ENCODE measurements at regions not wholly inside any gene's neighbourhood (a gene's known extent, or its start where the extent isn't known, plus 50 kb on each side); places are given as distances from the start of the nearest gene placed in this dataset.

DNA sequence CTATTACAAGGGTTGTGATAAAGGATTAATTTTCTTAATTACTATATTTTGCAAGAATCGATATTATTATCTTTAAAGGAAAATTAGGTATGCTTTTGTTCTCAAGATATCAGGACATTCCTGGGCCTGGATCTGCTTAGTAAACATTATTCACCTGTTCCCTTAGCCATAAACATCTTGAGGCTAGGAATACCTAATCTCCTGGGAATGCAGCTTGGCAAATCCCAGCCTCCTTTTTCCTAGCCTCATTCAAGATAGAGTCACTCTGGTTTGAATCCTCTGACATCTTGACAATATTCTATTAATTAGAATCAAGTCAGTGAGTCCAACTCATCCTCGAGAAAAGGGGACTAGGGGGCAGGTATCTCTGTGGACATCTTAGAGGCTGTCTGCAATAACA lies 327.1 kb downstream of the STIM2 start:
- DNase-seq = no peak

DNA sequence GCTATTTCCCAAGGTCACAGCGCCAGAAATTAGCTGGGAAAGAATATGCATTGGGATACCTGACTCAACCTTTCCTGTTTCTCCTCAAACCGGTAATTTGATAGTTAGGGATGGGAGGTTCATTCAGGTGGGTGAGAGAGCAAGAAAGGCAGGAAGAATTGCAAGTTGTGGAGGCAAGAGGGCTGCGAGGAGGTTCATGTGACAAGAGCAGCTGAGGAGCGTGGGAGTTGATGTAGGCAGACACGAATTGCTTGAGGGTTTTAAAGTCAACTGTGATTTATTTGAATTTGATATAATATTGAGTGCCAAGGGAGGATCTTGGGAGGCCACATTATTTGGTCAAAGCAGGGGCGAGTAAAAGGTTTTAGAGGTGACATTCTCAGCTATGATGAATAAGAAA lies 329.0 kb downstream of the STIM2 start:
- DNase-seq = no peak

DNA sequence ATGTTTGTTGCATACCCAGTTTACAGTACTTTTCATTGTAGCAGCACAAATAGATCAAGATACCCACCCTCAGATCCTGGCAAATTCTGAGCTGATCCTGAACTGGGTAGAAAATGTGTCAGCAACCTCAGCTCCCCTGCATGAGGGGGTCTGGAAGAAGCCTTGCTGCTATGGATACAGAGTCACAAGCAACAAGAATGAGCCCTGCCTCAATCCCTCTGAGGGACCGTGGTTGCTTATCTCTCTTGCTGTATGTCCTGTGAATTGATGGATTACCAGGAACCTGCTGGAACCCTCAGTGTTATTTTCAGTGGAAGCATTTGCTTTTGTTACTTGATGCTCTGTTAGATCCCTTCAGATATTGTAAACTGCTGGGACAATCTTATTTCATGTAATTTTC lies 331.0 kb downstream of the STIM2 start:
- no peak for DNase-seq

DNA sequence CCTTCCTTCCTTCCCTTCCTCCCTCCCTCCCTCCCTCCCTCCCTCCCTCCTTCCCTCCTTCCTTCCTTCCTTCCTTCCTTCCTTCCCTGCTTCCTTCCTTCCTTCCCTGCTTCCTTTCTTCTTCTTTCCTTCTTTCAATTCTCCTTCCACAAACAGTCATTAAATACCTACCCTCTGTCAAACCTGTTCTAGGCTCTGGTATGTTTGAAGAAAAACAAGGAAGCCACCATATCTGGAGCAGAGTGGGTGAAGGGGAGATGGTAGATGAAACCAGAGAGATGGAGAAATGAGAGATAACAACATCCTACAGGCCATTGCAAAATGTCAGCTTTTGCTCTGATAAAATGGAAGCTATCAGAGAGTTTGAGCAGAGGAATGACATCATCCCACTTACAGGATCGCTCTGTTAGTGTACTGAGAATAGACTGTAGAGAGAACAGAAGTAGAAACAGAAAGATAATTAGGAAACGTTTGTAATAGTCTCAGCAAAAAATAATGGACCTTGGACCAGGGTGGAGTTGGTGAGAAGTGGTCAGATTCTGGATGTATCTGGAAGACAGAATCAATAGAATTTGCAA lies 334.0 kb downstream of the STIM2 start:
- no peak for DNase-seq

DNA sequence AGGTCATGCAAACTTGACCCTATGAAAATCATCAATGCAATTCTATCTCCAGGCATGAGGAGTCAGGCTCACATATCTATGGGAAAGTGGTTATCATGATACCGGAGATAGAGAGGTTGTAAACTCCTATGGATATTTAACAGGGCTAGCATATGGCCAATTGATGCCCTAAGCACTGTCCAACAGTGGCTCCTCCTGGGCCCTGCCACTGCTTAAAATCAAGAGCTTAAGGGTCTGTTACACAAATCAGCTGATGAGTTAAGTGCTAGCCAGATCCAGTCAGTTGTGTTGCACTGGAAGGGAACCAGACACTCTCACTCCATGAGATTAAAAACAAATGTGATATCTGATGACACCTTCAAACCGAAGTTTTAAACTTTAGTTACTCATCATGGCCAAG lies 337.6 kb downstream of the STIM2 start:
- no peak for DNase-seq

DNA sequence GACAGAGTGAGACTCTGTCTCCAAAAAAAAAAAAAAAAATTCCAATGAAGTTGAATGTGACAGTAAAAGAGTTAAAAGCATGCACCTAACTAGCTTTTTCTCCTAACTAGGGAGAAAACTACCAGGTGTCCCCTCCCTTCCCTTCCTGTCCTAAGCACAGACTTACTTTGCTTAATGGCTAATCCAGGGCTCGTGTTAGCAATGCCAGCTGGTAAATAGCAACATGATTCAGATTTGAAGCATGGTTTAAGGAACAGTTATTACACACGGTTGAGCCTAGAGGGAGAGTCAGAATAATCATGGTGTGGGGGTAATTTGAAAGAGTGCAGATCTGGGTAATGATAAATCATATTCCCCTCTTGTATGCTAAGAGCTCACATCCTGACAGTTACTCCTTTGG lies 338.3 kb downstream of the STIM2 start:
- DNase-seq = no peak

DNA sequence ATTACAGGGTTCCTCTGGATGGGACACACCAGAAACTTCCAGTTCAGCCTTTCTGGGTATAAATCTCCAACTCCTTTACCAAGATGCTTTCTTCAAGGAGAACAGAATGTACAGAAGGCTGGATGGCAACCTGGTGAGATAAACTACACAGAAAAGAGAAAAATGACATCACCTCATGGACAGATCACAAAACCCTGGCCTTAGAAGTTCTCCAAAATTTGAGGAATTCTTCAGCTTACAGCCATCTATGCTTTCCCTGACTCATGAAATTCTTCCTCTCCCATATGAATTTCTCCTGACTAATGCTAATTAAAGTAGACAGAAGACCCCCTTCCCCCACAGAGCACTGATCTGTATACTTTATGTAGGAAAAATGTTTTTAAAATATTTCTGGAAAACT lies 345.4 kb downstream of the STIM2 start:
- DNase-seq = no peak

DNA sequence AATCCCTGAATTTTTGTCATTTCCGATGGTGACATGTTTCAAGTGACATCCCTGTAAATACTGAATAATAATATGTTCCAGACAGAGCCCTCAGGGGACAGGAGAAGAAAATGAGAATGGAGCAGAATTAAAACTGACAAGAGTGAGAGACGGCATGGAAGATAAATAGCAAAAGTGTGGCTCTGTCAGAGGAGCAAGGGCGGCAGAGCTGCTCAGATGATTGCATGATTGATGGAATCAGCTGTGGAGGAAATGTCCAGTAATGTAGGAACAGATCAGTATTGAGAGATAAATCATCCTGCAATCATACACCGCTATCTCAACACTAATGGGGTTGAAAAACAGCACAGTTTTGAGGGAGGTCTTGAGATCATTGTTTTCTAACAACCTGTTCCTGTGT lies 350.3 kb downstream of the STIM2 start:
- no peak for DNase-seq

DNA sequence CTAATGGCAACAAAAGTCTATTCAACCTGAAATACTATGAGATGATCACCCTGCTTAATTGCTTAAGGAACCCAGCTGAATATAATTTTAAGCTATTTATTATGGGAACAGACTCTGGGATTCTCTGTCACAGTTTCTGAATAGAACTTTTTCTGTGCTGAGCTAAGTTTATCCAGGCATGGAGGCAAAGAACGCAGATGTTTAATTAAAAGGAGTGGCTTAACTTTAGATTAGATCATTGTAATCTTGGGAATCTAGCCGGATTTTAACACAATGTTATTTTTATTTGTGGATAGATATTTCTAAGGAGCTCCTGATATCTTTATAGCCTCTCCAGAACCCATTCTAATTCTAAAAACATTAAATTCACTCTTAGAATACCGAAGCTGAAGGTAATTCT lies 353.4 kb downstream of the STIM2 start:
- no peak for DNase-seq

DNA sequence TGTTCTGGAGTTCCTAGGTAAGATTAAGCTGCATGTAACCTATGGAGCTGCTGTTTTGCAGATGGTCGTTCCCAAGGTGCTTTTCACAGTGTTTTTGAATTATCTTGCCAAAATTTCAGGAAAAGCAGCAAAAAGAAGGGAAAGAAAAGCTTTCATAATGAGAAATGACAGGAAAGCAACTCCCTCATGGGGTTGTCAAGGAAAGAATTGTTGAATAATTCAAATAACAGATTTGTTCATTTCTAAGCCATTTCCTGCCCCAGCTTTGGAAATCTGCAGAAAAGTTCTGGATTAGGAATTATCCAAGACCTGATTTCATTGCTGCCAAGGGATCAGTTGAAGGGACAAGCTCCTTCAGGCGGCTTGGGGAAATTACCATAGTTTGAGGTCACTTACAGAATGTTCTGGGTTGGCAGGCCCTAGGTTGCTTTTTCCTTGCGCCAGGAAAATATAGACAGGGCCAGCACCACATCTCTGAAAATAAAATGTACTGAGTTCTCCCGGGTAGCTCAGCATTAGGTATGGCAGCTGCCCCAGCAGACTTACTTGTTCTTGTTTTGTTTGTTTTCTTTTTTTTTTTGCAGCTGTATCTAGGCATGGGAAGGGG lies 354.7 kb downstream of the STIM2 start:
- DNase-seq = no peak

DNA sequence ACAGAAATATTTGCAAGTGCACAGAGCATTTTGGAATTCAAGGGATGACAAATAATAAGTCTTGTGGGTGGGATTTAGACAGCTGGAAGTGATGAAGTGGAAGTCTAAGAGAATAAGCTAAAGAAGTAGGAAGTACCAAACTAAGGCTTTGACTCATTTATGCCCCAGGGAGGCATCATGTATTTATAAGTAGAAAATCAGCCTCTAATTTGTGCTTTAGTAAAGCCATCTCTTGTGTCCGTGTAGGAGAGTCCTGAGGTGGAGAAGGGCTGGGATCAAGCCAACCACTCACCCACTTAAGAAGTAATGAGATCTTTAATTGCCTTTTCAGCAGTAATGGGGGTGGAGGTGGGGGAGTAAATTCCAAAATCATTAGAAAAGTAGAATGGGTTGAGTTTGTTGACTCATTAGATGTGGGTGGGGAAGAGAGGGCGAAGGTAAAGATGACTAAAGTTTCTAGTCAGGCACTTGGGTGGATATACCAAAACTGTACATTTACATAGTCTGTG lies 356.7 kb downstream of the STIM2 start:
- no peak for DNase-seq

DNA sequence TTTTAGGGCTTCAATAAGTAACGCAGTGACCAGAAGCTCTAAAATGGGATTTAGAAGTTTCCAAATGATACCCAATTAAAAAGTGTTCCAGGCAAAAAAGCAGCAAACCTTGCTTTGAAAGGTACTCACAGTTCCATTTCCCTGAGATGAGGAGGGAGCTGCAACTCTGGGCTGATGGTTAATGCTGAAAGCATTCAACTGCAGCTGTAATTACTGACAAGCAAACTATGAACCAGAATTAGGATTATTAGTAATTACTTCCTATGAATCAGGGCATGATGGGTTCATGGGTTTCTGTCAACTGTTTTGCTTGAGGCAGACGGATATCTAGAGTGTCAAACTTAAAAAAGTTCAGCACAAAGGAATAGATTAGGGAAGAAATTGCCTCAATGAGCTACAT lies 357.4 kb downstream of the STIM2 start:
- no peak for DNase-seq

DNA sequence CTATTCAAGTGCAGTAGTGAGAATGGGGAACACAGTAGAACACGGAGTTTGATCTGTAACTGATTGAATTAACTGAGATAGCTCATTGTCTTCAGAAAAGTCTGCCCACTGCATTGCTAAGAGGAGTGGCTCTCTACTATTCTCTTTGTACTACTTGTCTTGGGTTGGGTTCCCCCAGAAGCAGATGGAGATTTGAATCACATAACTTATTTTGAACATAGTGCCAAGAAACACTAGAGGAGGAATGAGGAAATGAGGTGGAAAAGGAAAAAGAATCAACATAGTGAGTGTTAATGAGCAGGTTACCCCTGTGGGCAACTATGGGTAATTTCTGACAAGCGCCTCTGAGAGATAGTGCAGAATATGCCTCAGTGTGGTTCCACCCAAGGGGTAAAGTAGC lies 362.7 kb downstream of the STIM2 start:
- no peak for DNase-seq

DNA sequence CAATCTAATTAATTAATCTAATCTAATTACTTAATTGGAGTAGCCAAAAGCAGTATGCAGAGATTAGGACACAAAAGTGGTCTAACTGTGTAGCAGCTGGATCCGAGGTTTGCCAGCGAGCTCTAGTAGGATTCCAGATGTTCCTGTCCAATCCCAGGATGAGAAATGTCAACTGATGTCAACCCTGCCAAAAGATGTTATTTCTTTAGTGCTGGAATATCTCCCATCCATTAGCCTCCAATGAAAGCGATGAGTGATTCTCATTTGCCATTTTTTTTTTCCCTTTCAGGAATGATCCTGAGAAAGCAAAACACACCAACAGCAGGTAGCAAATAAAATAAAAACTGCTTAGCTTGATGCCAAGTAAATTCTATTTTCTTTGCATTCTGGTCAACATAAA lies 372.9 kb downstream of the STIM2 start:
- no peak for DNase-seq

DNA sequence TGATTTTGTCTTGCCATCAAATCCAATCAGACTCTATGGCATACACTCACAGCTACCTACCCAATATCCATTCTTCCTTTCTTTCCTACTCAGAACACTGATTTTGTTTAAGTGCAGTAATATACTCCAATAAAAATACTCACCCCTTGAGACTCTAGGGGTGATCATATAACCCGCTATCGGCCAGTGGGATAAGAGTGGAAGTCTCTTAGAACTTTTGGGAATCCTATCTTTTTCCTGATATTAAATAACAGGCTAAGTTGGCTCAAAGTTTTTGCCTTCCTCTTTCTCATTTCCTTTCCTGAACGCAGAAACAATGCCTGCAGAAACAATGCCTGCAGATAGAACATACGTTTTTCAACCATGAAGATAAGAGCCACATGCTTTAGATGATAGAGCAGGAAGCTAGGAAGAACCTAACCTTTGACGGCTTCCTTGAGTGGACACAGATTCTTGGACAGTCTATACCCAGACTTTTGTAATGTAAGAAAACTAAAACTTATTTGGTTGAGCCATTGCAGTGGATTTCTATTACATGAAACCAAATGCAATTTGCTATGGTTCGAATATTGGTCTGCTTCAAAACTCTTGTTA lies 373.8 kb downstream of the STIM2 start:
- DNase-seq = no peak

DNA sequence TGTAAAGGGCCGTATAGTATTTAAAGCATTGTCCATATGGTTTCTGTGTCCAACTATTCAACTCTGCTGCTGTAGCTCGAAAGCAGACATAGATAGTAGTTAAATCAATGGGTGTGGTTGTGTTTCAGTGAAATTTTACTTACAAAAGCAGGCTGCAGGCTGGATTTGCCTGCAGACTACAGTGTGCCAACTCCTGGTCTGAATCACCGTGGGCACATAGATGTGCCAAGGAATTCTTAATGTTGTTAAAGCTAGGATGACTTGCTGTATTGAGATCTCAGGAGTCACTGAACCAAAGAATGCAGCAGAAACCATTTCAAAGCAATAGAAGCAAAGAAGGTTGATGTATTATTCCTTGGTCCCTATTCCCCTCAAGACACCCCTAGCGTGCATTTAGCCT lies 379.0 kb downstream of the STIM2 start:
- DNase-seq = no peak

DNA sequence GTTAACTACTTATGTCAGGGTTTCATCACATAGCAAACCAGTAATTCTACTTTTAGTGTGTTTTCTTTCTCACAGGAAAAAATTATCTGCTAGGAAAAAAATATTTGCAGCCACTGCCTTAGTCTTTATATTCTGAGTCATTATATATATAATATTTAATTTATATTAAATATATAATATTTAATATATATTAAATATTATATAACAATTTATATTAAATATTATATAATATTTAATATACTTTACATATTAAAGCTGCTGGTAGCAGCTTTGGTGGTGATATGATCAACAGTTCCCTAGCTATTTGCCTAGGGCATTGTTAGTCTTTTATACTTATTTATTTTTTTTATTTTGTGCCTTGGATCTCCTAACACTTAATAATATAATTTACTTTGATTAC lies 381.6 kb downstream of the STIM2 start:
- DNase-seq = no peak

DNA sequence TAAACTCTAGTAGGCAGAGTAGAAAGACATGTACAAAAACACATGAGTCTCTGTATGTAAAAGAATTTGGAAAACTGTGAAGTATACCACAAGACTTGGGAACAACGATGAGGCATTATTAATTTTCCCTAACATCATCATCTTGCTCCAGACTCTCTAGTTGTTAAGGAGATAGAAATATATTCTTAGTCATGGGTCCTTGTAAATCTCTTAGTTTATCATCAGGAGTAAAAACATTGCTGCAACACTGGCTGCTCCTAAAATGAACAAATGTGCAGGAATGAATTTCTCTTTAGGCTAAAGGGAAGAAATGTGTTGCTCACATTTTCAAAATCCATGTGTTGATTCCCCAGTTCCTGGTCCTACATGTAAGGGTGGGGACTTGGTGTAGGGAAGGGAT lies 384.6 kb downstream of the STIM2 start:
- no peak for DNase-seq

DNA sequence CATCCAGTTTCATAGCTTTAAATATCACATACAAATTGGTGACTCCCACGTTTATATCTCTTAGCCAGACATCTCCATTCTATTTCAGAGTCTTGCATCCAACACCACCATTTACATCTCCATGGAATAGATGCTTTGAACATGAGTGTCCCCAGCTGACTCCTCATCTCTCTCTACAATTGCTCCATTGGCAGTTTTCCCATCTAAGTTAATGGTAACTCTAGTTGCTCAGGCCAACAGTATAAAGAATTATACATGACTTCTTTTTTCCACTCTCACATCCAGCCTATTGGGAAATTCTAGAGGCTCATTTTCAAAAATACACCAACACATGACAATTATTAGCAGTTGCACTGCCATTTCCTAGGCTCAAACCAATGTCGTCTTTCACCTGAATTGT lies 388.2 kb downstream of the STIM2 start:
- no peak for DNase-seq

DNA sequence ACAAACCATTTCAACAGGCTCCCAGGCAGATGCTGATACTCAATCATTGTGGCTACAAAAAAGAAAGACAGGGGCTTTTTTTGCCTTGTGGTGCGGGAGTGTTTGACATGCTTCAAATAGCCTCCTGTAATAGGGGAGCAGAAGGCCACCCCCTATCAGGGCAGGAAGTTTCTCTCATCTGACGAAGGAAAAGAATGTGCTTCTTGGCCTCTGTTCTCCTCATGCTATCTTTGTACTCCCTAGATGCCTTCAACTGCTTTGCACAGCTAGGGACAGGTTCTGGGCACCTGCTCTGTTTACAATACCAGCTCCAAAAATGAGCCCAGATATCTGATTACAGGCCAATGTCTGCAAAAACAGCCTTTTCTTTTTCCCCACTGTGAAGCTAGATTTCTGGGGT lies 391.1 kb downstream of the STIM2 start:
- DNase-seq = no peak

DNA sequence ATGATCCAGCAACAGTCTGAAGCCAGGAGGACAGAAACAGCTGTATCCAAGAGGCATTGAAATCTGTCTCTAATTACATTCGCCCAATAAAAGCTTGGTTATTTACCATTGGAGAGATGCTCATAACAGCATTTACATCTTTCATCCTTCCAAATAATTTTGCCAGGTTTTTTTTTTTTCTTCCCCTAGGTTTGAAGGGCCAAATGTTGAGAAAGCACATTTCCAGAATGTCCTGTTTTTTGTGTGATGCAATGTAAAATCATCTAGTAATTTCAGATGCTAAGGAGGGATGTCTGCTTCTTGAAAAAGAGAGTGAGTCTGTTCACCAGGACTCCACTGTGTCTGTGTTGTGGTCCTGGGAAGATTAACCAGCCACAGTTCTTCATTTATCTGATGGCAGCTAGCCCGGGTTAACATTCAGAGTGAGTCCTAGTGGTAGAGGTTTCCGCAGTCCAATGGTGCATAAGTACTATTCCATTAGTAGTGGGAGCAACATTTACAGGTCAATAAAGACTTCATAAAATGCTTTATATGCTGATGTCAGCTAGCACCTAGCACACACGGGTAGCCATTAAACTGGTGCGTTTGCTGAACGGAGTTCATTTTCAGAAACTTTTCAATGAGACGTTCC lies 406.8 kb downstream of the STIM2 start:
- DNase-seq = no peak

DNA sequence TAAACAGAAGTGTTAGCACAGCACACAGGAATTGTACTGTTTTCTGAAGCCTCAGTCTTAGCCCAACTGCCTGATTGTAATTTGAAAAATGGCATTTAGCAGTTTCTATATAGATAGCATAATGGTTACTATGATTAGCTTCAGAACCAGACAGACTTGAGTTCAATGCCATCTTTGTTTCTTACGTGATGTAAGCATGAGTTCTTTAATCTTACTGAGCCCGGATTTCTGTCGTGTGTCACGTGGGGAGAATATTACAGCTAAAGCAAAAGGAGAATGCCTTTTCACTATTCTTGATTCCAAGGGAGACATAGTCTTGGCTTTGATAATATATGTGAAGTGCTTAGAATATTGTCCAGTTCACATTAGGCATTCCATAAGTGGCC lies 407.3 kb downstream of the STIM2 start:
- no peak for DNase-seq

DNA sequence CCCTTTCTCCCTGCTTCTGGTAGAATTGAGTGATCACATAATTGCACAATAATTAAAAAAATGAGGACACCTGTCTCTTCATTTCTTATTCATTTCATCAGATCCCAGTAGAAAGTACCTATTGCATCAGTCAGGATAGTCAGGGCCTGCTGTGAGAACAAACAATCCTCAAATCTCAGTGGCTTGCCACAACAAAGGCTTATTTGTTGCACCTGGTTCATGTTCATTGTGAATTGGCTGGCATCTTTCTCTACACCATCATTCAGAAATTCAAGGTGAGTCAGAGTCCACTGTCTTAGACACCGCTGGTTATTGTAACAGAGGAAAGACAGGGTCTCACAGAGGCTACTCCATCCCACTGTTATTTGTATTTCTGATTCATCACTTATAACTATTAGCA lies 409.8 kb downstream of the STIM2 start:
- no peak for DNase-seq

DNA sequence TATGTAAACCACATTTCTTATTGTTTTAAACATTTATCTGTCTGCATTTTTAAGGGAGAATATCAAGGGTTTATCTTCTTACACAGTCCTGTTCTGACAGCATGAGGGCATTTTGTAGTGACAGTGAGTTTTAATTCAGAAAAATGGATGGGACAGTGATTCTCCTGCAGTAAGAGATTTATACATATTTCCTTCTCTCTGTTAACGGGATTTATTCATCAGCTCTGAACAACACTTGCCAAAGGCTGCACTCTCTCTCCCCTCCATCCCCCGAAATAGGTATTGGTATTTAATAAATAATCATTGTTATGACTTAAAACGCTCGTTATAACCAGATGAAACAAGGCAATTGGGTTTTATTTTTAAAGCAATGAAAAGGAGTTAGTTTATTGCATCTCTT lies 410.9 kb downstream of the STIM2 start:
- no peak for DNase-seq

DNA sequence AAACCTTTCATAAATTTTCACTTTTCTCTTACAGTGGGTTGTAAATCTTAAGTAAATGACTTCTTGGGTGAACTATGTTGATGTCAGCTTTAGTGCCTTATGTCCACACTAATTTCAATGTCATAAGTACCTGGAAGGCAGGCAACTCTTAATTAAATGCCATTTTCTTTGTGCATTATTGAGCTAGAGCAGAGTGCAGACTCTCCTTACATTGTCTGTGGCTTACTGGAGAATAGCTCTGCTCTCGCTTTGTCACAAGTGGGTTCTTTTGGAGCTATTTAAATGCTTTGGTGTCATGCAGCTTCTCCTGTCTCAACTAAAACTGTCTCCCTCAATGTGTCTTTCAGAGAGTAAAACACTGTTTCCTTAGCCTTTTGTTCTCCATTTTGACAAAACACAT lies 411.6 kb downstream of the STIM2 start:
- no peak for DNase-seq

Measured in activated effector memory CD4-positive, alpha-beta T cell treated with anti-CD3 and anti-CD28 coated beads, Interleukin-2, amount 50 U/mL, for 16 hours (primary cell).